ENCODE measurements at regions not wholly inside any gene's neighbourhood (a gene's known extent, or its start where the extent isn't known, plus 50 kb on each side); places are given as distances from the start of the nearest gene placed in this dataset.
"Not testable (repeated sequence)": the region's sequence is repeated elsewhere in the genome, so short reads cannot be mapped to it uniquely, and the experiment has no call there.

DNA sequence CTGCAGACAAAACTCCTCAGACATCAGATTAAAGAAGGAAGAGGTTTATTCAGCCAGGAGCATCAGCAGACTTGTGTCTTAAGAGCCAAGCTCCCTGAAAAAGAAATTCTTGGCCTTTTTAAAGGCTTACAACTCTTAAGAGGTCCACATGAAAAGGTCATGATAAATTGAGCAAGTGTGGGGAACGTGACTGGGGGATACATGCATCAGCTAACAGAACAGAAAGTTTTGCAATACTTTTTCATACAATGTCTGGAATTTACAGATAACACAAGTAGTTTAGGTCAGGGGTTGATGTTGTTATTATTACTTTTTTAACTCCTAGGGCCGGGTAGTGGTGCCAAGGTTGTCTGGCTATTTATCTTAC, 55.6 kb upstream of the RBMX start (continued):
- TF ChIP-seq HNRNPK (IDR thresholded peaks at IDR 0.05; ENCODE audit: low read depth, low read length, poor library complexity, severe bottlenecking) (no peak), GTF2F1 (IDR thresholded peaks at IDR 0.05; ENCODE audit: low read depth, low read length) (no peak), ASH1L (IDR thresholded peaks at IDR 0.05; ENCODE audit: borderline replicate concordance, low read depth, partially characterized antibody) (no peak), NELFE (IDR thresholded peaks at IDR 0.05; ENCODE audit: insufficient read depth, insufficient read length) (no peak)

DNA sequence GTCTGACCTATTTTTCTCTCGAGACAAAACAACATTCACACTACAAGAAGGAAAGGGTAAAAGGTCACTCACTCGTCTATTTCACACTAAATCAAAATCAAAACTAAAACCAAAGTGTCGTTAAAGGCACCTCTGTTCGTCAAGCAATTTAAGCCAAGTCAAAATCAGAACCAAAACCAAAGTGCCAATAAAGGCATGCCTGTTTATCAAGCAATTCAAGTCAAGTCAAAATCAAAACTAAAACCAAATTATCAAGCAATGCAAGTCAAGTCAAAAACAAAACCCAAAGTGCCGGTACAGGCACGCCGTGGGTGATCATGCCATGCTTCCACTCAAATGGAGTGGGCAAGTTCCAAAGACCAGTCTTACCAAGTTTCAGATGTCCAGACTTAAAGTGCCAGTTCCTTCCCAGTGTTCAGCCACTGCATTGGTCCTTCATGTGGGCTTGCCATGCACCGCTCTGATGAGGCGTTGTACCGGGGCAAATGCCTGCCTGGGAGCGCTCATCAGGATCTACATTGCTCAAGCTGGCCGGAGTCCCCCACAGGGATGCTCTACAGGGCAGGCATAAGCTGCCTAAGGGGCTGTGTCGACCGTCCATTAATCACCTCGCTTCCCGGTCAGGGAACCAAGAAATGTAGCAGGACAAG, 55.1 kb upstream of the RBMX start:
- H3K27me3 ChIP-seq (ENCODE audit: control insufficient read depth in 2 of 2, insufficient read depth in 2 of 2, low read length in 2 of 2); H3K79me2 ChIP-seq (ENCODE audit: control insufficient read depth, insufficient read depth, low read length); H3K4me2 ChIP-seq (ENCODE audit: insufficient read depth, low read length); intact Hi-C loops (cut with micrococcal nuclease); BruUV-seq (replicated peaks); POLR2A ChIA-PET; H2AFZ ChIP-seq (ENCODE audit: low read depth, low read length); H3K36me3 ChIP-seq (ENCODE audit: control insufficient read depth, insufficient read depth, low read length); H3K9me3 ChIP-seq (replicated peaks; ENCODE audit: control insufficient read depth, insufficient read depth, low read depth, low read length); in situ Hi-C loops (cut with MboI); ATAC-seq; H3K9ac ChIP-seq (ENCODE audit: insufficient read depth in 1 of 2, low read depth in 2 of 2, low read length in 2 of 2); H3K9me1 ChIP-seq (ENCODE audit: control insufficient read depth, insufficient read depth, low read length); H4K20me1 ChIP-seq (replicated peaks; ENCODE audit: control insufficient read depth, insufficient read depth, low read length); H3K27ac ChIP-seq (ENCODE audit: extremely low read depth, low read depth, low read length); DNase-seq (ENCODE audit: extremely low read depth in 1 of 4, low spot score in 3 of 4); H3K4me1 ChIP-seq (replicated peaks in 1 of 2; ENCODE audit: control insufficient read depth in 2 of 2, insufficient read depth in 2 of 2, low read length in 2 of 2); CTCF ChIA-PET (ENCODE audit: low intra/inter-chr PET ratio); FAIRE-seq; H3K4me3 ChIP-seq: not testable (repeated sequence)
- 81% methylated on average over 16 of the region's 16 CpGs for WGBS (ENCODE audit: insufficient coverage, low coverage, missing lambda C conversion rate)

DNA sequence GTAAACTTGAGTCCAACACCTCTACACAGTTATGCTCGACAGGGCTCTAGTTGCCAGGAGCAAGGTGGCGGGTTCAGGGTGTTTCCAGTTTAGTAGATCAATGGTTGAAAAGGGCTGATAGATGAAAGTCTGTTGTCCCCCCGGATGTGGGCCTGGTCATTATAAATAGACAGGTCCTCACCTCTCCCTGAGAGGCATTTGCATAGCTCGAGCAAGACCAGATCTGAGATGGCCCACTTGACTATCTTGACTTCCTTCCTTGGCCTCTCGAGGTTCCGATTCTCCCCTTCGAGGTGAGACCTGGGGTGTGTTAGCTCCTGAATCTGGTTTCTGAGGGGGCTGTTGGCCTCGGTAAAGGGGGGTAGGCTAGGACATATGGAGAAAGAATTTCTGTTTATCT, 54.1 kb upstream of the RBMX start:
- H3K79me2 ChIP-seq (ENCODE audit: control insufficient read depth, insufficient read depth, low read length); POLR2A ChIA-PET; in situ Hi-C loops (cut with MboI); H3K9me1 ChIP-seq (ENCODE audit: control insufficient read depth, insufficient read depth, low read length); H3K27me3 ChIP-seq (ENCODE audit: control insufficient read depth in 2 of 2, insufficient read depth in 2 of 2, low read length in 2 of 2); intact Hi-C loops (cut with micrococcal nuclease); DNase-seq (ENCODE audit: extremely low read depth in 1 of 4, low spot score in 3 of 4); H2AFZ ChIP-seq (ENCODE audit: low read depth, low read length); H3K4me2 ChIP-seq (ENCODE audit: insufficient read depth, low read length); BruUV-seq (replicated peaks); FAIRE-seq; H3K4me1 ChIP-seq (replicated peaks in 1 of 2; ENCODE audit: control insufficient read depth in 2 of 2, insufficient read depth in 2 of 2, low read length in 2 of 2); H4K20me1 ChIP-seq (replicated peaks; ENCODE audit: control insufficient read depth, insufficient read depth, low read length); CTCF ChIA-PET (ENCODE audit: low intra/inter-chr PET ratio); H3K9ac ChIP-seq (ENCODE audit: insufficient read depth in 1 of 2, low read depth in 2 of 2, low read length in 2 of 2); H3K4me3 ChIP-seq; H3K27ac ChIP-seq (ENCODE audit: extremely low read depth, low read depth, low read length); H3K36me3 ChIP-seq (ENCODE audit: control insufficient read depth, insufficient read depth, low read length); ATAC-seq; H3K9me3 ChIP-seq (replicated peaks; ENCODE audit: control insufficient read depth, insufficient read depth, low read depth, low read length): not testable (repeated sequence)
- 77% methylated on average over 6 of the region's 8 CpGs for WGBS (ENCODE audit: insufficient coverage, low coverage, missing lambda C conversion rate)
